Epithelial cell of esophagus (primary cell): ENCODE measurements at regions not wholly inside any gene's neighbourhood (a gene's known extent, or its start where the extent isn't known, plus 50 kb on each side); places are given as distances from the start of the nearest gene placed in this dataset.

Source experiments
- DNase-seq: peaks from one replicate; pipeline ENCODE4 v3.0.0; 2010; ENCODE audit warnings: low read depth
- H3K4me3 ChIP-seq: 2 replicates; pipeline ENCODE4 v1.5.1; 2011; ENCODE audit warnings: mild to moderate bottlenecking, low read length, control low read depth
- TF ChIP-seq, protein P1 (sequence below): IDR thresholded peaks from 2 replicates; pipeline ENCODE4 v1.5.1; 2011; ENCODE audit warnings: low read depth, mild to moderate bottlenecking, low read length, control low read depth, inconsistent platforms; ENCODE audit not compliant: insufficient read depth; ENCODE audit errors: missing control alignments

DNA sequence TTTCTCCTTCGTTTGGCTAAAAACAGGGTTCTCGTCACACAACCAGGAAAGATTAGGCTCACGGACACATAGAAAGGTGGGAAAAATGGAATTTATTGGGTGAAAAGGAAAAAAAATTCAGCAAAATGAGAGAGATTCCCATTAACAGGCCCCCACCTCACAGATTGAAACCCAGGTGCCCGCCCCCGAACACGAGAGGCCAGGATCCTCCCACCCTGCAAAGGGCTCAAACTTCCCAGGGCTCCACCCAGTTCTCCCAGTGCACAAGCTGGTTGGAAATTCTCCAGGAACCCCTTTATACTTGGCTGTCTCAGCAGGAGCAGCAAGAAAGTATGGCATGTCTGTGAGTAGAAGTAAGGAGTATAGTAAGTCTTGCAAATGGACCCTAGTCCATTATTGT is 499.7 kb downstream of the RWDD3 start:
- DNase-seq: no peak
- H3K4me3 ChIP-seq: no peak overlapping the region
- TF ChIP-seq, protein P1, sequence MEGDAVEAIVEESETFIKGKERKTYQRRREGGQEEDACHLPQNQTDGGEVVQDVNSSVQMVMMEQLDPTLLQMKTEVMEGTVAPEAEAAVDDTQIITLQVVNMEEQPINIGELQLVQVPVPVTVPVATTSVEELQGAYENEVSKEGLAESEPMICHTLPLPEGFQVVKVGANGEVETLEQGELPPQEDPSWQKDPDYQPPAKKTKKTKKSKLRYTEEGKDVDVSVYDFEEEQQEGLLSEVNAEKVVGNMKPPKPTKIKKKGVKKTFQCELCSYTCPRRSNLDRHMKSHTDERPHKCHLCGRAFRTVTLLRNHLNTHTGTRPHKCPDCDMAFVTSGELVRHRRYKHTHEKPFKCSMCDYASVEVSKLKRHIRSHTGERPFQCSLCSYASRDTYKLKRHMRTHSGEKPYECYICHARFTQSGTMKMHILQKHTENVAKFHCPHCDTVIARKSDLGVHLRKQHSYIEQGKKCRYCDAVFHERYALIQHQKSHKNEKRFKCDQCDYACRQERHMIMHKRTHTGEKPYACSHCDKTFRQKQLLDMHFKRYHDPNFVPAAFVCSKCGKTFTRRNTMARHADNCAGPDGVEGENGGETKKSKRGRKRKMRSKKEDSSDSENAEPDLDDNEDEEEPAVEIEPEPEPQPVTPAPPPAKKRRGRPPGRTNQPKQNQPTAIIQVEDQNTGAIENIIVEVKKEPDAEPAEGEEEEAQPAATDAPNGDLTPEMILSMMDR: no peak

DNA sequence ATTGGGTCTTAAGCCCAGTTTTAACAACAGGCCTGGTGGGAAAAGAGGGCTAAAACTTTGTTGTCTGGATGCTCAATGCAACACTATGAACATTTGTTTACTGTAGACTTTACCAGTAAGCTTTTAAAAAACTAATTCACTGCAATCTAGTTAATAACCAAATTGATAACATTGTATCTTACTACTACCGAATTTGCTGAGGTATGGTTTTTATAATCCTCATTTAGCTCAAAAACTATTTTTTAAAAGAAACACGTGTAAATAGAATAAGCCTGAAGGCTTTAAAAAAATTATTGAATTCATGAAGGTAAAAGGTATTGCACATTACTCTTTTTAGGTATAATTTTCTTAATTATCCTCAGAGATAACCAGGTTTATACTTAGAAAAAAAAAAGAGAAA is 500.6 kb downstream of the RWDD3 start:
- TF ChIP-seq, protein P1: no peak
- DNase-seq: no peak
- H3K4me3 ChIP-seq: no peak overlapping the region

DNA sequence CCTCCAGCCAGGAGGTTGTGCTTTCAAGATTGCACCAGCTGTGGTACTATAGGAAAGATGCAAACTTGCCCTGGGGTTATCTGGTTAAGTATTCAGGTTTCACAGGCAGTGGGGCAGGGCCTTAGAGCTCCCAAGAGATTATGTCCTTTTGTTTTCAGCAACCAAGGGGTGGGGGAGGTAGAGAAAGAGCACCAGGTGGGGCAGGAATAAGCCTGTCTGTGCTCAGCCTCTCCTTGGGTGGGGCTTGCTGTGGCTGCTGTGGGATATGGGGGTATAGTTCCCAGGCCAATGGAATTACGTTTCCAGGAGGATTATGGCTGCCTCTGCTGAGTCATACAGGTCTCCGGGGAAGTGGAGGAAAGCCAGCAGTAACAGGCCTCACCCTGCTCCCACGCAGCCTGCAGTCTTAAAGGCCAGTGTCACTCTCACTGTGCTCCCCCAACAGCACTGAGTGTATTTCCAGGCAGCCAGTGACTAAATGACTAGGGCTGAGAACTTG is 508.6 kb downstream of the RWDD3 start:
- peak overlapping the region; percentile 27 for H3K4me3 ChIP-seq
- peak; percentile 99 for DNase-seq
- TF ChIP-seq, protein P1: no peak

DNA sequence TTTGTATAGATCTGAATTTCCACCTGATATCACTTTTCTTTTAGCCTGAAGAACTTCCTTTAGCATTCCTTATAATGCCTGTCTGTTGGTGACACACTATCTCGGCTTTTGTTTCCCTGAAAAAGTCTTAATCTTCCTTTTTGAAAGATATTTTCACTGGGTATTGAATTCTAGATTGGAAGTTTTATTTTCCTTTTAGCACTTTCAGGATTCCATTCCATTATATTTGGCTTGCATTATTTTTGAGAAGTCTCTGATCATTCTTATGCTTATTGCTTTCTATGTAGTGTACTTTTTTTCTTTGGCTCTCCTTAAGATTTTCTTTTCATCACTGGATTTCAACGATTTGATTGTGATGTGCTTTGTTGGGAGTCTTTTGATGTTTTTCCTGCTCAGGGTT is 510.7 kb downstream of the RWDD3 start:
- DNase-seq: no peak
- no peak overlapping the region for H3K4me3 ChIP-seq
- TF ChIP-seq, protein P1: no peak

DNA sequence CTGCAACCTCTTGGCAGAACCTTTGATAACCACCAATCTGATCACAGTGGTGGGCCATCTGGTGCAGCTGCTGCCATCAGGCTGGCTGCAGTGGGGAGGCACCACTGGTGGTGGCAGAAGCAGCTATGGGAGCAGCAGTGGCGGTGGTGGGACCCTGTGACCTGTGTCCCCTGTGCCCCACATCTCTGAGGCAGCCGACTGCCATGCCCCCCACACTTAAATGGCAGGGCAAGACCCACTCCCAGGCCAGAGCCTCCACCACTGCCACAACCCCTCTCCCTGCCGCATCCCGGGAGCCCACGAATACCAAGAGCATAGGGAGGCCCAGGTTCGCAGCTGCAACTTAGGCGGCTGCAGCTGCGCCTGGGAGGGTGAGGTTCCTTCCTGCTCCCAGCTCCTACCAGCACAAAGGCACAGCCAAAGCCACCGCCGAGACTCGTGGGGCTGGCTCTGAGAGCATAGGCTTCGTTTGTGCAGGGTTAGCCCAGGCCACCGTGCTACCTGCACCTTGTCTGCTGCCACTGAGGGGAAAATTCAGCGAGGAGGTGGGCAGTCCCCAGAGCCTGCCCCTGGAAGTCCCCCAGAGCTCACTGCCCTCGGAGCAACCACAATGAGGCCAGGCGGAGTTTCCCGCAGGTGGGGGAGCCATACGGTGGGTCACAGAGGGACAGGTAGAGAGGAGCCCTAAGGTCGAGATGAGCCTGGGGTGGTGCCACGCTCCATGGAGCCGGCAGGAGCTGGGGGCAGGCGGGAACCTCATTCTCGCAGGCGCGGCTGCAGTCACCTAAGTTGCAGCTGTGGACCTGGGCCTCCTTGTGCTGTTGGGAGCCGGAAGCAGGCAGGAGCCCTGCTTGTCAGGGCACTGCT is 518.7 kb downstream of the RWDD3 start:
- TF ChIP-seq, protein P1: no peak
- no peak overlapping the region for H3K4me3 ChIP-seq
- DNase-seq: no peak

DNA sequence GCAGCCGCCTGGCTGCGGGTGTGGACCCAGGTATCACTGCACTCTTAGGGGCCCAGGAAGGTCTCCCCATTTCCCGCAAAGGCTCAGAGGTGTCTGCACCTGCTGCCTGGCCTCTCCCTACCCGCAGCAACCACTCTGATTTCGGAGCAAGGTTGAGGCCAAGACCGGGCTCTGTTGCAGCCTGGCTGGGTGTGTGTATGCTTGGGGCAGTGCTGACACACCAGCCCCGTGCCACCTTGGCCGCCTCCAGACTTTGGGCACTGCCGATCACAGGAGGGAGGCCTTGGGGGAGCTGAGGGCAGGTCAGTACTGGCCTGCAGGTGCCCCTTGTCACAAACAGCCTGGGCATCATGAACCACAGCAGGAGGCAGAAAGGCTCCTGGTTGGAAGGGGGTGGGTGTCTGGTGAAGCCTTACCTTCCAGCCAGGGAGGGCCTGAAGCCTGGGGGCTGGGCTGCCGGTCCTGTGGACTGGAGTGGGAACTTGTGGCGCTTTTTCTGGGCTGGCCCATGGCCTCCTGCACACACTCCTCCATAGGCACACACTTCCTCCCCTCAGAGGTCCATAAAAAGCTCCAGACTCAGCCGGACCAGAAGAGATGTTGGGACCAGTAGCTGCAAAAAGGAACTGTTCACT is 519.5 kb downstream of the RWDD3 start:
- TF ChIP-seq, protein P1: no peak
- DNase-seq: no peak
- H3K4me3 ChIP-seq: no peak overlapping the region

DNA sequence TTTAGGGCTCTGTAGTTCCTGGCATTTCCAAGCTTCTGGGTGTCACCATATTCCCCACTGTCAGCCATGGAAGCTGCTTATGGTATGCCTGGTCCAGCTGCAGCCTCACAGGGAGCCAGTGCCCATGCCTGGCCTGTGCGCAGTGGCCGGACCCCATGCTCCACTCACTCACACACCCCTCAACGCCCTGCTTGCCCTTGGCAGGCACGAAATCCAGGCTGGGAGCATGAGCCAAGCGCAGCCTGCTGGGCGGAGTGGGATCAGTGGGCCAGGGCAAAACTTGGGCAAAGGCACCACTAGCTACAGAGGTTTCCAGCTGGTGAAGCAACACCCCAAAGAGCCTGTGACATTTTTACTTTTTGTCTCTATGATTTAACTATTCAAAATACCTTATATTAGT is 520.4 kb downstream of the RWDD3 start:
- DNase-seq: no peak
- TF ChIP-seq, protein P1: no peak
- no peak overlapping the region for H3K4me3 ChIP-seq
